GM19239 (cell line): ENCODE measurements at regions not wholly inside any gene's neighbourhood (a gene's known extent, or its start where the extent isn't known, plus 50 kb on each side); places are given as distances from the start of the nearest gene placed in this dataset.
"Not testable (repeated sequence)": the region's sequence is repeated elsewhere in the genome, so short reads cannot be mapped to it uniquely, and the experiment has no call there.

ENCODE experiments used
- DNase-seq: peaks from one replicate; pipeline ENCODE4 v3.0.0; 2011; ENCODE audit warnings: low spot score; ENCODE audit not compliant: insufficient read length
- FAIRE-seq: peaks from 2 replicates; lab custom pipeline; 2011; peaks lifted over from hg19 to GRCh38; lab: Jason Lieb, UNC

- FAIRE-seq (no peak), DNase-seq (no peak)
Observed at GRCh38 chr10:56298941-56299340, 62.1 kb downstream of the ZWINT start.

DNA sequence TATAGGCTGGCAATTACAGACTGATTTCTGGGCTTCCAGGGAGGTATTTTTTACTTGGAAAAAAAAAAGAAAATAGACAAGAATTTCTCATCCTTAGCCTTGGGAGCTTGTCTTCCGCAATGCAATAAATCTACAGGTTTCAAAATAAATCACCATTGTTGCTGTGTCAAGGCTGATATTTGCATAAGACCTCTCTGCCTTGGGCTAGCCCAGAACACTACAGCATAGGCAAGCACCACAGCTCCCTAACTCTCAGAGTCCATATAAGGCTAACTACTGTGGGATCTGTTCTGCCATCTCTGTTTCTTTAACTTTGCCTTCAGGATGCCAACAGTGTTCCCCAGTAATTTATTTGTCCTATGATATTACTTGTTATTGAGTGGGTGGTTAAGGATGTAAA lies 64.4 kb downstream of the ZWINT start:
- FAIRE-seq (no peak), DNase-seq (no peak)

DNA sequence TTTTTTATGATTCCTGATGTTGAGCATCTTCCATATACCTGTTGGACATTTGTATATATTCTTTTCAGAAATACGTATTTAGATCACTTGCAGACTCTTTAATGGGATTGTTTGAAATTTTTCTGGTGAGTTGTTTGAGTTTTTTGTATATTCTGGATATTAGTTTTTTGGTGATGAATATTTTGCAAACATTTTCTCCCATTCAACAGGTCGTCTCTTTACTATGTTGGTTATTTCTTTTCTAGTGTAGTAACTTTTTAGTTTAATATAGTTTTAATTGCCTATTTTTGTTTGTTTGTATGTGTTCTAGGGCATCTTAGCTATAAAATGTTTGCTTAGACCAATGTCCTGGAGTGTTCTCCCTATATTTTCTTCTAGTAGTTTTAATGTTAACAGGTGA lies 72.7 kb downstream of the ZWINT start:
- no peak for DNase-seq
- FAIRE-seq, result no peak

- FAIRE-seq, result no peak
Observed at GRCh38 chr10:56286096-56286495, 75.0 kb downstream of the ZWINT start.

GRCh38 chr10:56279270-56279669 lies 81.8 kb downstream of the ZWINT start:
- no peak for FAIRE-seq
- DNase-seq, result no peak

More at GRCh38 chr10:56286096-56286495, 75.0 kb downstream of the ZWINT start:
- no peak for DNase-seq

- no peak for FAIRE-seq
- no peak for DNase-seq
Observed at GRCh38 chr10:56269181-56269580, 91.9 kb downstream of the ZWINT start.

DNA sequence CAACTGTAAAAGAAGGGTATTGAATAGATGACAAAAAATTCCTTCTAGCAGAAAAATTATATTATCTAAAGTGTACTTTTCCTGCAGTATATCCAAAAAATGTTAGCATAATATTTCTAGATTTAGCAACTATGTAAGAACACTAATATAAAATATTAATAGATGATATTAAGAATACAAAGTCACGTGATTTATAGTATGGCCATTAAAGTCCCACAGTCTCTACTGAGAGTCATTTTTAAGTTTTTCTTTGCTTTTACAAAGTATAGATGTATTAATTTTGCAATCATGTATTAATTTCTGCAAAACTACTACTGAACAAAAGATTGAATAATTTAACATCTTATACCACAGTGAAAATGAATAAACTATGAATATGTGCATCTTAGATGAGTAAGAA lies 94.9 kb downstream of the ZWINT start:
- no peak for FAIRE-seq
- DNase-seq, result no peak

GRCh38 chr10:56258991-56259390 lies 102.1 kb downstream of the ZWINT start:
- no peak for FAIRE-seq
- DNase-seq, result no peak

GRCh38 chr10:56258378-56258777 lies 102.7 kb downstream of the ZWINT start:
- no peak for FAIRE-seq
- DNase-seq, result no peak

GRCh38 chr10:56255298-56255697 lies 105.8 kb downstream of the ZWINT start:
- no peak for FAIRE-seq
- no peak for DNase-seq

DNA sequence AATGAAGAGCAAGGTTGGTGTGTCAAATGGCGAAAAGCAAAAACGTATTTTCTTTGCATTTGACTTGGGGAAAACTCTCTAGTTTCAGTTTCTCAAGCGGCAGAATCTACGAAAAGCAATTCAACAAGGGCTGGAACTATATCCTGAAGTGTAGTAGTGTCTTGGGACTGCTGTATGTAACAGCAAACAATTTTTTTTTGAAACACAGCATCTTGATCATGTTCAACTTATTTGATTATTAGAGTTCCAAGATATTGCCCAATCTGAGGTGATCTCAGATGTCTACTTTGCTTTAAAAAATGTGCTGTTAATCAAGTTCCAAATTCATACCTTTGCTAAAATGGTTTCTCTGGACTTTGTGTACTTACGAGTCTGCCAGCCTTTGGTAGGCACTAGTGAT lies 120.6 kb downstream of the ZWINT start:
- no peak for FAIRE-seq
- DNase-seq, result no peak

DNA sequence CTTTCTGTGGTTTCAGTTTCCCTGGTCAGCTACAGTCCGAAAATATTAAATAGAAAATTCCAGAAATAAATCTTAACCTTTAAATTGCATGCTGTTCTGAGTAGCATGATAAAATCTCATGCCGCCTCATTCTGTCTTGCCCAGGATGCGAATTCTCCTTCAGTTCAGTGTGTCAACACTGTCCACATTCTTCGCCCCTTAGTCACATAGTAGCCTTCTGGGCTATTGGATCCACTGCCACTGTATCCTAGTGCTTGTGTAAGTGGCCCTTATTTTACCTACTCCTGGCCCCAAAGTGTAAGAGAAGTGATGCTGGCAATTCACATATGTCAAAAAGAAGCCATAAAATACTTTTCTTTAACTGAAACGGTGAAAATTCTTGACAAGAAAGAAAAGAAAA lies 129.6 kb downstream of the ZWINT start:
- no peak for DNase-seq
- no peak for FAIRE-seq

DNA sequence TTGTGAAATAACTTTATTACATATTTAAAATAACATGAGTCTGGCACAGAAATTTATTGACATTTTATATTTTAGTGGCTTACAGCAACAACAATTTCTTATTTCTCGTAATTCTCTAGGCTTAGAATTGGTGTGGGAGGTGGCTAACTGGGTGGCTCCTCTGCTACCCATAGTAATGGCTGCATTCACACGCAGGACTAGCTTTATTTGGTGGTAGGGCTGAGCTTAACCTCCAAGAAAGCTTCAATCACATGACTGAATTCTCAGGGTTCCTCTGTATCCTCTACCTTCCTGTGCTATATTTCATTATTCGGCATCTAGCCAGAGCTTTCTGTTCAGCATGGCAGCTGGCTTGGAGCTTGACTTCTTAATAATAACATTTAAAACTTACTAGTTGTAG lies 138.8 kb downstream of the ZWINT start:
- FAIRE-seq, result no peak
- DNase-seq, result no peak

DNA sequence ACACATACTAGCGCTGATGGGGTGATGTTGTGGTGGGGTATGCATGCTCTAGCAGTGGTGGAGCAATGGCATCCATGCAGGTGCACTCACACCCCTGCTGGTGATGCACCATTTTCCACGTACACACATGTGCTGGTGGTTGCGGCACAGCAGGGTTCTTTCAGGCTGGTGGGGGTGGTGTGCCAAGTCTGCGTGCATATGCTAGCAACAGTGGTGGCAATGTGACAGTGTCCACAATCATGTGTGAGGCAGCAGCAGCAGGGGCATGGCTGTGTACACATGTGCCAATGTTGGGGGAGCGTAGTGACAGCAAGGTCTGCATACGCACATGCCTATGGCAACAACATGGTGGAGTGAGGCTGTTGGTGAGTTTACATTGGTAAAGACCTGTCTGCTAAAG lies 148.1 kb downstream of the ZWINT start:
- DNase-seq, result no peak
- no peak for FAIRE-seq

DNA sequence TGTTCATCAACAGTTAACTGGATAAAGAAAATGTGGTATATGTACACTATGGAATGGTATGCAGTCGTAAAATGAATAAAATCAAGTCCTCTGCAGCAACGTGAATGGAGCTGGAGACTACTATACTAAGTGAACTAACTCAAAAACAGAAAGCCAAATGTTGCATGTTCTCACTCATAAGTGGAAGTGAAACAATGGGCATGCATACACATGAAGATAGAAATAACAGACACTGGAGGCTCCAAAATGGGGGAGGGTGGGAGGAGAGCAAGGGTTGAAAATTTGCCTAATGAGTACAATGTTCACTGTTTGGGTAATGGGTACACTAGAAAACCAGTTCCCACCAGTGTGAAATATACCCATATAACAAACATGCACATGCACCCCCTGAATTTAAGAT lies 179.5 kb downstream of the ZWINT start:
- FAIRE-seq, result no peak
- no peak for DNase-seq

GRCh38 chr10:56178210-56178609 lies 182.8 kb downstream of the ZWINT start:
- FAIRE-seq (no peak), DNase-seq (no peak)

DNA sequence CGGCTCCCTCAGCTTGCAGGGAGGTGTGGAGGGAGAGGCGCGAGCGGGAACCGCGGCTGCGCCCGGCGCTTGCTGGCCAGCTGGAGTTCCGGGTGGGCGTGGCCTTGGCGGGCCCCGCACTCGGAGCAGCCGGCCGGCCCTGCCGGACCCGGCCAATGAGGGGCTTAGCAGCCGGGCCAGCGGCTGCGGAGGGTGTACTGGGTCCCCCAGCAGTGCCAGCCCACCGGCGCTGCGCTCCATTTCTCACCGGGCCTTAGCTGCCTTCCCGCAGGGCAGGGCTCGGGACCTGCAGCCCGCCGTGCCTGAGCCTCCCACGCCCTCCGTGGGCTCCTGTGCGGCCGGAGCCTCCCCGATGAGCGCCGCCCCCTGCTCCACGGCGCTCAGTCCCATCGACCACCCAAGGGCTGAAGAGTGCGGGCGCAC lies 206.0 kb downstream of the ZWINT start:
- DNase-seq, FAIRE-seq: not testable (repeated sequence)

DNA sequence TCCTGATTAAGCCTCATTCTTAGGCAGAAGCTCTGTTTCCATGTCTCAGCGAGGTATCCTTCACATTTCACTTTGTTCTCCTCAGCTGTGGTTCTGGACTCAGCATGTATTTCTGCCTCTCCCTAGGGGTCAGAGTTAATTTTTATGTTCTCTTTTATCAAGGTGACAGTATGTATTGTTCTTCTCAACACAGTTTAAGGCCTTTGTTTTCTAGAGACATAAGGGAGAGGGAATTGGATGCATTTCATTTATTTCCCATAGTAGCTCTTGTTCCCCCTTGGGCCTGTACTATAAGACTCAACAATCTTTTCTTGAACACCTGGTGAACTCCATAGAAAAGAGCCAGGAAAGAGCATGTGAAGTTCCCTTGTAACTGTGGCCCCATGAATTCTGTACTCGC lies 214.3 kb downstream of the ZWINT start:
- FAIRE-seq (no peak), DNase-seq (no peak)

GRCh38 chr10:56142092-56142728 lies 218.8 kb downstream of the ZWINT start:
- DNase-seq, result no peak
- FAIRE-seq, result no peak

DNA sequence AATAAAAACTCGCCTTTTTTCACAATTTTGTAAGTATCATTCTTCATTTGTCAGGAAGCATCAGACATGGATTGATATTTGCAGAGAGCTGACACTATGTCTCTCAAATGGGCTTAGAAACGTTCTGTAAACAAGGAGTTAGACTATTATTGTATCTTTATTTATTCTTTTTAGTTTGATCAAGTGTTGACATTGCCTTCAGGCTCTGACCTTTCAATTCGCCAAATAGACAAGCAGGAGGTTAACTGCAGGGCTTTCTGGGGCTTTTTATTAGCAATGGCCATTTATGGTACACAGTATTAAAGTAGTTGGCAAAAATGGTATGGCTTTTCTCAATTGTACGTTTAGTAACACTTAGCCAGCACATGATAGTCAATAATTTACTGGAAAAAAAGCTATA lies 221.7 kb downstream of the ZWINT start:
- no peak for FAIRE-seq

GRCh38 chr10:56135828-56136227 lies 225.2 kb downstream of the ZWINT start:
- no peak for FAIRE-seq
- DNase-seq, result no peak

More for the DNA sequence above, 221.7 kb downstream of the ZWINT start:
- no peak for DNase-seq

DNA sequence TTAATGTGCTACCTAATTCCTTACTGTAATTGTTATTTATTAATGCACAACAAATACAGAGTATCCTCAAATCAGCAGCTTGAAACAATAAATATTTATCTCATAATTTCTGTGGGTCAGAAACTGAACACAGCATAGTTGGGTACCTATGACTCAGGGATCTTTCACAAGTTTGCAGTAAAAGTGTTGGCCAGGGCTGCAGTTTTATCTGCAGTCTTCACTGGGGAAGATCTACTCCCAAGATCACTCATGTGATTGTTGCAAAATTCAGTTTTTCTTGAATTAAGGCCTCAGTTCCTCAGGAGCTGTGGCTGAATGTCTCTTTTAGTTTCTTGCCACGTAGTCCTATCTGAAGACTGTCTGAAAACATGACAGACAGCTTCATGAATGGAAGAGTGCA lies 237.8 kb downstream of the ZWINT start:
- FAIRE-seq (no peak), DNase-seq (no peak)

DNA sequence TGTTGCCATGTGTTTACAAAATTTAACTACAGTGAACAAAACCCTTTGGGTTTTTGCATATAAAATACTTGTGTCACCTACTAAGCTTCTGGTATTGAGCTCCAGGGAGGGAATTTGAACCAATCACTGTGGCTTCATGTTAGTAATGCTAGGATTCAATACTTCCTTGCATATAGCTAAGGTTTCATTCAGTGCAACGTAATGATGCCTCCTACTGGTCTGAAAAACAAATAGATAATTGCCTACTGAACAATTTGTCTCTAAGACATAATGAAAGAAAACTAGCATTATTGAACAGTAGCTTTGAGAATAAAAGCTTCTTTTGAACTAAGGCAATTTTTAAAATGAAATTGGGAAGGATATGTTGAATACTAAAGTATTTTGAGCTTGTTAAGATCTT lies 244.4 kb downstream of the ZWINT start:
- FAIRE-seq, result no peak

More for the DNA sequence above, 244.4 kb downstream of the ZWINT start:
- DNase-seq, result no peak
